Activated T-cell treated with anti-CD3 and anti-CD28 coated beads, Interleukin-2, amount 50 U/mL, for 48 hours (primary cell): ENCODE measurements at regions not wholly inside any gene's neighbourhood (a gene's known extent, or its start where the extent isn't known, plus 50 kb on each side); places are given as distances from the start of the nearest gene placed in this dataset.

ENCODE experiments used
- DNase-seq, 2 experiments: peaks; one replicate each; pipeline ENCODE4 v3.0.0-alpha.2; 2020

DNA sequence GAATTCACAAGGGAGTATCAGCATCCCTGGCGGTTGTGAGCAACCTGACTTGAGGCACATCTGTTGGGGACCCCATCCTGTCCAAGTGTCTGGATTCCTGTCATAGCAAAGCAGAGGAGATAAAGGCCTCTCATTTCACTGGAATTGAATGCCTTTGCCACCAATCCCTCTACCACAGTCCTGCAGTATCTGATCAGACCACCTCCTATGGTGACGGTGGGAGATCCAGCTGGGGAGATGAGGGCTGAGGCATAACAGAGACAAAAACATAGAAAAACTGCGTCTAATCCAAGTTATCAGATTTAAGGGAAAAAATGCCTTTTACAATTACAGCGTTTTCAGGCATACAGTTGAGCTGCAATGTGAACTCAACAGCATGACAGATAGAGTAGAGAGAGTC lies 160.7 kb upstream of the TRPC7 start:
- no peak for DNase-seq

- no peak for DNase-seq
These were observed 160.3 kb upstream of the TRPC7 start for GRCh38 chr5:136525597-136525996.

DNA sequence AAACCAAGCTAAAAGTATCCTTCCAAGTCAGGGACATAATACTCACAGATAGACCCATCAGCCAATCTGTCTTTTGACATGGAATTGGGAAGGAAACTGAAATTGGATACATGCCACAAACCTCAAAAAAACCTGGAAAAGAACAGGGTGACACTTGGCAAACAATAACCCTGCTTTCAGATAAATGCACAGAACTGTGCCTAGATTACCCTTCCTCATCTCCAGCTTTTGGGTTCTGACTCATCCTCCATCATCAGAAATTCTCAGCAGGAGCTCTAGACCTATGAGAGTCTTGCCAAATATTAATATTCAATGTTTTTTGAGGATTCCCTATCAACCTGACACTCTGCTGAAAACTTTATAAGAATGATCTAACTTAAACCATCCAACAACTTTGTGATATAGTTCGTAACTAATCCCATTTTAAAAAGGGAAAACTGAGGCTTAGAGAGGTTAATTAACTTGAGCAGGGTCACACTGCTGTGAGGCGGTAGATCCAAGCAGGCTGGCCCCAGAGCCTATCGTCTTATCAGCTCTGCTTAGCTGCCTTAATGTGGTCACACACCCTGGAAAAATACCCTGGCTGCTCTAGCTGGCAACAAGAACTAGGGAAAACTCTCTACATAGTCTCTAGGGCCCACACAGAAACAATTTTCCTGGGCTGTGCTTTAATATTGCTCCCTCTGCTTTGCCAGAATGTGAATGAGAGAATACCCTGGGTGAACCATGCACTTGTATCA lies 157.0 kb upstream of the TRPC7 start:
- no peak for DNase-seq

DNA sequence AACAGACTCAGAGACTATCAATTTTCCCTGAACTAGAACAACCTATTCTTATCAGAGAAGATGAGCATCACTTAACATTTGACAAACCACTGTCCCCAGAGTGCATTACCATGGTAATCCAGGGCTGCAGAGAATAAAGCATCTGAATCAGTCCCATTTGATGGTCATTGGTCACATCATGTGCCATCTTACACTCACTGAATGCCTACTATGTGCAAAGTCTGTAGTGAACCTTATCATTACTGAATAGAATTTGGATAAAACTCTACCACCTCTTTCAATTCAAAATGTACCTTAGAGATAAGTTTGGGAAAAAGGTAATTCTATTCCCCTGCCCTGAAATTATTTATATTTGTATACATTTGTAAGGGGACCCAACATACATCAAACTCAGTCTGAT lies 156.4 kb upstream of the TRPC7 start:
- no peak for DNase-seq

GRCh38 chr5:136518814-136519213 lies 153.5 kb upstream of the TRPC7 start:
- no peak for DNase-seq

DNA sequence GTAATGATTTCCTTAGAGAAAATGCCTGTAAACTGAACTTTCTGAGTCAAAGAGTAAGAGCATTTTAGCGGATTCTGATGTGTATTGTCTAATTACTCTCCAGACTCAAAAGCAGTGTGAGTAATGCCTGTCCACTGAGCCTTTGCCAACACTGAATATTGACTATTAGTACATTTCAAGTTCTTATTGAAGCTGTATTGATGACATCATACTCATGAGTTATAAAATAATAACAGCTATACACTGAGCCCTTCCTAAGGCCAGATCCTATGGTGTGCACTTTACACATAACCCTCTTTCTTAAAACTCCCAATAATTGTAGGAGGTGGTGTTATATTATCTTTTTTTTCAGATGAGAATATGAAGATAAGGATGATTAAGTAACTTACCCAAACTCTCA lies 152.8 kb upstream of the TRPC7 start:
- no peak for DNase-seq

DNA sequence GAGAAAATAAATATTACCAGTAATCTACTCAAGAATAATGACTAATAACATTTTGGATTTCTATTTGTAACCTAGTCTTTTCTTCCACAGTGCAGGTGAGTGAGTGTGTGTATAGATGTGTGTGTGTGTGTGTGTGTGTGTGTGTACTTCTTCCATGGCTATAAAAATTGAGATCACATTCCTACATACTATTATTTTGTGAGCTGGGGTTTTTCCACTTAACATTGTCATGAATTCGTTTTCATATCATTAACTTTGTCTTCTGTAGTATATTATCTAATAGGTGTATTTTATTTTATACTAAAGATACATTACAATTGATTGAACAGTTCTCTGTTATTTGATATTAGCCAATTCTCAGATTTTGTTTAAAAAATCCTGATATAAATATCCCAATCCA lies 152.4 kb upstream of the TRPC7 start:
- no peak for DNase-seq

GRCh38 chr5:136516637-136517036 lies 151.3 kb upstream of the TRPC7 start:
- no peak for DNase-seq

GRCh38 chr5:136513430-136513829 lies 148.1 kb upstream of the TRPC7 start:
- no peak for DNase-seq

DNA sequence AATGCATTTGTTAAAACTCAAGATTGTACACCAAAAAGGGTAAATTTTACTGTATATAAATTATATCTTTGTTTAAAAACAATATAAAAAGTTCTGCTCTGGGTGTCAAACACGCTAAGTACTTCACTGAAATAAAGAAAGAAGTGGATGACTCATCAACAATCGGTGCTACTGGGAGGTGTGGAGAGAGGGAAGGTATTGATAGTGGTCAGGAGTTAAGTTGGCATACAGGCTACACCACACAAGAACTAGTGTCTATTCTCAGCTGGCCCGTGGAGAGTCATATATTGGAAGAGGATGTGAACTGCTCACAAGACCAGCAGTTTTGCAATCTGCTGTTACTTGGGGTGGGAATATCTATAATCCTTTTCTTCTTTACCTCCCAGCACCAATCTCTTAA lies 145.7 kb upstream of the TRPC7 start:
- DNase-seq = no peak

GRCh38 chr5:136510481-136510880 lies 145.1 kb upstream of the TRPC7 start:
- no peak for DNase-seq

GRCh38 chr5:136506131-136506530 lies 140.8 kb upstream of the TRPC7 start:
- no peak for DNase-seq

GRCh38 chr5:136501133-136501532 lies 135.8 kb upstream of the TRPC7 start:
- no peak for DNase-seq

GRCh38 chr5:136492587-136492986 lies 127.2 kb upstream of the TRPC7 start:
- no peak for DNase-seq

DNA sequence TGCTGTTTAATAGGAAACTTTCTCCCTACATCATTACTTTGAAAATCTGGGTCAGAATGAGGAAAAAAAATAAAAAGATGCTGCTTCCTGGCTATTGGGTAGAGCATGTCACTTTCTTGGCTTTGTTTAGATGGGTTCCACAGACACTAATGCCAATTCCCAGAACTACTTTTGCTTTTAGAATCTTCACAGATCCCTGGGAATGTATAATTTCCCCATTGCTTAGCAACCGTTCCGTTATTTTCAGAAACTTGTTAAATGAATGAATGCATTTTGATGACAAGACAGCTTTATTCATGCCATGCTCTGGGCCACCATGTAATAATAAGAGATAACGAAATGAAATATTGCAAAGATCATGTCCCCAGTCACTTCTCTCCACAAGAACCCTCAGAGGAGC lies 126.5 kb upstream of the TRPC7 start:
- DNase-seq = no peak

GRCh38 chr5:136484808-136485325 lies 119.5 kb upstream of the TRPC7 start:
- no peak for DNase-seq

- DNase-seq = no peak
These were observed 116.9 kb upstream of the TRPC7 start for GRCh38 chr5:136482206-136482605.

- DNase-seq = no peak
These were observed 109.1 kb upstream of the TRPC7 start for GRCh38 chr5:136474466-136474865.

DNA sequence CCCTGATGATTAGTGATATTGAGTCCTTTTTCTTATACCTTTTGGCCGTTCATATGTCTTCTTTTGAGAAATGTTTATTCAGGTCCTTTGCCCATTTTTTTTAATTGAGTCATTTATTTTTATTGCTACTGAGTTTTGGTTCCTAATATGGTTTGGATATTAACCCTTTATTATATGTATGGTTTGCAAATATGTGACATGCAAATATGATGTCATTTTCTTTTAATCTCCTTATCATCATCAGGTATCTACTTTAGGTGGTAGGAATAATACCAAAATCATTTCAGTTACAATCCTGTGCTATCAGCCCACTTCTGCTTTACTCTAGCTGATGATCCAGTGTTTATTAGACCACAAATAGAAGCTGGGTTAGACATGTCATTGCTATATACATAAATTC lies 102.3 kb upstream of the TRPC7 start:
- DNase-seq = no peak

GRCh38 chr5:136466041-136466415 lies 100.7 kb upstream of the TRPC7 start:
- no peak for DNase-seq

DNA sequence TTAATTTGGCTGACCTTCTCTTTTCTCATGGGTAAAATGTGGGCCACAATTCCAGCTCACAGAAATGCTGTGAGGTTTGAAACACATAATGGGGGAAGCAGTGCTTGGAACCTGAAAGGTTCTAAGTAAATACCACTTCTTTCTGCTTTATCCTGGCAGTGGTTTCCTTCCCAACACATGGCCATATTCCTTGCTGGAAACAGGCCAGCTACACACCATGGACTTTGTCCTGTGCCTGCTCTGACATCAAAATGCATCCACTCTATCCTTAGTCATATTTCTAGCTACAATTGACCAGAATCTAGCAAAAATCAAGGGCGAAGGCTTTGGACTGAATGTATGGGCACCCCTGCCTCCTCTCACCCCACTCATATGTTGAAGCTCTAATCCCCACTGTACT lies 93.1 kb upstream of the TRPC7 start:
- no peak for DNase-seq

- DNase-seq = no peak
These were observed 92.2 kb upstream of the TRPC7 start for GRCh38 chr5:136457390-136458013.

DNA sequence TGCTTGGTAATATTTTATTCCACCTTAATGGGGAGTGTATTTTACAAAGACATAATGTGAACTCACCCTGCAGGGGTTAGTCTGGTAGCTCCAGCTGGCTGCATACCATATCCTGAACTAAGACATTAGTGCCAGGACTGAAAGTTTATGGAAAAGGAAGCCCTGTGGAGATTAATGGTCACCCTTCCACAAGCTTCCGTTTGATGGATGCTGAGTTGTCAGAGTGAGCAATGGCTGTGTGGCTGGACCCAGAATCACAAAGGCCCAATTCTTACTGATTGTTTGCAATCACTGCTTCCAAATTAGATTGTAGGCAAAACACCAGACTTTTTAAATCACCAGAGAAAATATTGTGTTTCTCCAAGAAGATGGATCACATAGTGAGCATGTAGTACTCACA lies 90.1 kb upstream of the TRPC7 start:
- no peak for DNase-seq

DNA sequence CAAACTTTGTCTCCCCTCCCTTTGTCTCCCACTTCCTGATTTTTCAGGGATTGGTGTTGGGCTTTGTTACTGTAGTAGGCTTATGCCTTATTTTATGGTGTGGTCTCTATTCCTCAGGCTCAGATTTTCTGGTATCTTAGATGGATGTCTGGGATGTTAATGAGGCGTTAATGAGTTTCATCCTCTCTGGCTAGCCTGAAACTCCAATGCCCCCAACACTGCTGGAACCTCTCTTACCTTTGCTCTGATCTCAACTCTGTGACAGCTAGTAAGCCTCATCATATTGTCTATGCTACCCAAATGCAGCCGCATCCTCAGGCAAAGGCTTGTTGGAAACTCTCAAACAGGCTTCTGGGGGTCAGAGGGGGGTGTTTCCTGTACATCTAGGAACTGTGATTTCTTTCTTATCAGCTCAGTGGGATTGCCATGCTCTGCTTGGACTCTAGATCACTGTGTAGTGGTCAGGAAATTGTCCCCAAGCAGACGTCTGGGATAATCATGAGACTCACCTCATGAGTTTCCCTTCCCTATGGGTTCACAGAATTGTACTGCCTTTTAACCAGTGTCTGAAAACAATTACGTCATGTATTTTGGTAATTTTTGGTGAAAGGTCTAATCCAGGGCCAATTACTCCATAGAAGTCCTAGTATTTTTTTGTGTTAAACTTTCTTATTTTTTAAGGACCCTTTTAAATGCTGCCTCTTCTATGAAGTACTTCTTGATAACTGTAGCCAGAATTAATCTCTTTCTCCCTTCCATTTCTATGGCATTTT lies 88.8 kb upstream of the TRPC7 start:
- no peak for DNase-seq
